NB4 (cell line): ENCODE measurements at regions not wholly inside any gene's neighbourhood (a gene's known extent, or its start where the extent isn't known, plus 50 kb on each side); places are given as distances from the start of the nearest gene placed in this dataset.

ENCODE experiments used
- CTCF ChIP-seq: IDR thresholded peaks from one replicate; pipeline ENCODE4 v1.5.1; 2012; ENCODE audit warnings: low read depth, low read length
- POLR2A ChIP-seq: IDR thresholded peaks from 2 replicates; pipeline ENCODE4 v1.6.1; 2011; ENCODE audit warnings: mild to moderate bottlenecking; ENCODE audit not compliant: insufficient read length; ENCODE audit errors: extremely low read depth

GRCh38 chr3:10761583-10761982 lies 54.4 kb upstream of the SLC6A11 start:
- TF ChIP-seq CTCF (no peak), POLR2A (no peak)
